K562 (cell line): ENCODE measurements at regions not wholly inside any gene's neighbourhood (a gene's known extent, or its start where the extent isn't known, plus 50 kb on each side); places are given as distances from the start of the nearest gene placed in this dataset.

Experiments used
- ATAC-seq: fragments of 200-7000 bp; cut with Tn5 transposase; 3 replicates; pipeline ENCODE4 v1.9.1; 2020; ENCODE audit warnings: moderate library complexity
- BruUV-seq: library from RNA; stranded (reverse); fragments of 400-500 nt; replicated peaks from 2 replicates; lab custom pipeline; 2021; lab: Mats Ljungman, UMichigan
- CTCF ChIA-PET: fragments of 300-600 bp; formaldehyde crosslinking; extraction: SDS; loops from one replicate; lab custom pipeline; 2021; ENCODE audit warnings: low intra/inter-chr PET ratio; lab: Yijun Ruan, JAX
- POLR2A ChIA-PET: fragments of 300-600, 350-650 bp; sonication (Branson Sonifier 250); formaldehyde crosslinking; extraction: SDS; loops from one replicate; lab custom pipeline; 2021; ENCODE audit warnings: antibody characterized with exemption, inconsistent platforms; lab: Yijun Ruan, JAX
- DNase-seq, 4 experiments: peaks; one replicate each; pipeline versions ENCODE4 v3.0.0 to v3.0.0-alpha.2; 2011 to 2018; ENCODE audit warnings: low spot score in 3 of 4, mixed read lengths in 3 of 4; ENCODE audit errors: extremely low read depth in 1 of 4
- FAIRE-seq: peaks from 2 replicates; lab custom pipeline; 2011; peaks lifted over from hg19 to GRCh38; lab: Jason Lieb, UNC
- H2AFZ ChIP-seq: 2 replicates; pipeline ENCODE4 v1.6.0; 2011; ENCODE audit warnings: low read depth, low read length, control low read depth, inconsistent platforms
- H3K27ac ChIP-seq: fragments of 200-600 bp; 3 replicates; pipeline ENCODE4 v1.8.0; 2011; ENCODE audit warnings: low read depth, mild to moderate bottlenecking, control low read depth, inconsistent platforms, low read length, moderate library complexity, mixed read lengths; ENCODE audit errors: extremely low read depth
- H3K27me3 ChIP-seq, 2 experiments: fragments of 300-600 bp in 1 of 2; 2 replicates in 1 of 2; 3 replicates in 1 of 2; pipeline versions ENCODE4 v1.6.0 to v1.8.0; 2011; ENCODE audit warnings: inconsistent platforms in 2 of 2, low read length in 2 of 2, mild to moderate bottlenecking in 1 of 2, mixed read lengths in 1 of 2, moderate library complexity in 1 of 2; ENCODE audit not compliant: control insufficient read depth in 2 of 2, insufficient read depth in 2 of 2
- H3K36me3 ChIP-seq: fragments of 300-600 bp; 3 replicates; pipeline ENCODE4 v1.8.0; 2011; ENCODE audit warnings: mild to moderate bottlenecking, low read length, inconsistent platforms; ENCODE audit not compliant: control insufficient read depth, insufficient read depth
- H3K4me1 ChIP-seq, 2 experiments: fragments of 200-600 bp in 1 of 2; replicated peaks in 1 of 2; 2 replicates in 1 of 2; 3 replicates in 1 of 2; pipeline versions ENCODE4 v1.5.1 to v1.8.0; 2011; ENCODE audit warnings: inconsistent platforms in 2 of 2, low read length in 2 of 2, mild to moderate bottlenecking in 1 of 2, mixed read lengths in 1 of 2, moderate library complexity in 1 of 2; ENCODE audit not compliant: control insufficient read depth in 2 of 2, insufficient read depth in 2 of 2
- H3K4me2 ChIP-seq: 2 replicates; pipeline ENCODE4 v1.6.1; 2011; ENCODE audit warnings: low read length, control low read depth, inconsistent platforms, mixed read lengths; ENCODE audit not compliant: insufficient read depth
- H3K4me3 ChIP-seq: fragments of 200-600 bp; sonication (generic), shearing (Covaris generic); 2 replicates; pipeline ENCODE4 v1.5.1; 2016; ENCODE audit warnings: control low read depth, inconsistent platforms
- H3K79me2 ChIP-seq: fragments of 200-600 bp; 3 replicates; pipeline ENCODE4 v1.8.0; 2011; ENCODE audit warnings: low read length, inconsistent platforms; ENCODE audit not compliant: control insufficient read depth, insufficient read depth
- H3K9ac ChIP-seq, 2 experiments: 2 replicates each; pipeline versions ENCODE4 v1.6.0 to v1.6.1; 2011; ENCODE audit warnings: low read depth in 2 of 2, low read length in 2 of 2, control low read depth in 1 of 2, inconsistent platforms in 1 of 2, mild to moderate bottlenecking in 1 of 2, mixed read lengths in 1 of 2; ENCODE audit not compliant: insufficient read depth in 1 of 2
- H3K9me1 ChIP-seq: one replicate; pipeline ENCODE4 v1.6.0; 2011; ENCODE audit warnings: inconsistent platforms, mild to moderate bottlenecking, low read length, moderate library complexity; ENCODE audit not compliant: control insufficient read depth, insufficient read depth
- H3K9me3 ChIP-seq: replicated peaks from 2 replicates; pipeline ENCODE4 v1.5.1; 2011; ENCODE audit warnings: low read depth, low read length, inconsistent platforms; ENCODE audit not compliant: control insufficient read depth, insufficient read depth
- H4K20me1 ChIP-seq: replicated peaks from 2 replicates; pipeline ENCODE4 v1.6.1; 2011; ENCODE audit warnings: low read length, inconsistent platforms, mixed read lengths; ENCODE audit not compliant: control insufficient read depth, insufficient read depth
- YBX1 ChIP-seq: fragments of 450-650 bp; IDR thresholded peaks from 2 replicates; pipeline ENCODE4 v1.7.1; 2016; ENCODE audit warnings: mild to moderate bottlenecking
- ZBTB40 ChIP-seq, 2 experiments: fragments of 450-650 bp in 1 of 2; sonication (generic) in 1 of 2; formaldehyde crosslinking in 1 of 2; IDR thresholded peaks; 2 replicates each; pipeline versions ENCODE4 v1.7.1 to v1.9.0; 2016 to 2022; ENCODE audit warnings: inconsistent platforms in 1 of 2, mild to moderate bottlenecking in 1 of 2, missing genetic modification reagents in 1 of 2
- ZNF592 ChIP-seq: fragments of 450-650 bp; IDR thresholded peaks from 2 replicates; pipeline ENCODE4 v1.6.1; 2017; ENCODE audit warnings: antibody characterized with exemption, mild to moderate bottlenecking
- WGBS: fragments of 100-300 bp; shearing (Covaris generic); methylation state at CpG from one replicate; pipeline ENCODE4 v1.1.6; 2016; ENCODE audit warnings: low coverage, mixed read lengths; ENCODE audit not compliant: insufficient coverage; ENCODE audit errors: missing lambda C conversion rate; 5-methylcytosine and 5-hydroxymethylcytosine counted together
- in situ Hi-C: fragments of 300-500 bp; cut with MboI; formaldehyde crosslinking; loops from 4 replicates; pipeline ENCODE4 v1.15.0; 2018; ENCODE audit warnings: inconsistent platforms, mixed read lengths
- intact Hi-C: fragments of 100-400 bp; cut with micrococcal nuclease; formaldehyde crosslinking; loops from 2 replicates; pipeline ENCODE4 v1.14.2; 2022

- no peak for TF ChIP-seq ZNF592
- TF ChIP-seq, all 486 proteins: peak for 0
Measured at GRCh38 chr5:6178846-6179532, 199.4 kb downstream of the MED10 start (continued).

- Histone ChIP-seq H2AFZ (no peak overlapping the region), H3K4me2 (no peak overlapping the region), H3K9me3 (no peaks in the 10 kb centered on the region), H3K4me3 (no peak overlapping the region)
- TF ChIP-seq YBX1 (no peak), ZBTB40 (IDR thresholded peaks at IDR 0.05) (0 out of 2 replicates have a peak, but pooled peaks have one; percentile 46), ZBTB40 (CRISPR knock-in tag; IDR thresholded peaks at IDR 0.05) (no peak)
- TF ChIP-seq, all 486 proteins: peak for 1
- Histone ChIP-seq H4K20me1 (0 out of 2 replicates have a peak, but pooled peaks cover 4% of the 10 kb centered on the region), H3K4me1 (no peaks in the 10 kb centered on the region), H3K9ac (no peak overlapping the region), H3K79me2 (no peaks in the 10 kb centered on the region), H3K36me3 (no peaks in the 10 kb centered on the region), H3K27me3 (peaks cover 6 to 16% of the 10 kb centered on the region in 2 experiments; a peak in 3 of 5 replicates), H3K27ac (no peak overlapping the region), H3K9me1 (no peaks in the 10 kb centered on the region)
- DNase-seq, result no peak
- no peak for FAIRE-seq
- WGBS, result 0% methylated on average over 5 of the region's 5 CpGs
- no TSS peak for BruUV-seq
- ATAC-seq, result no peak
- ChIA-PET CTCF (no interaction called here), POLR2A (no interaction called here)
- intact Hi-C loops (no loop called here), in situ Hi-C loops (loop anchor here (10.0 kb wide), 1 partner anchor 1963 kb away; no protein-coding TSS in a partner anchor)
Measured at GRCh38 chr5:6177926-6178325, 200.4 kb downstream of the MED10 start.
